ENCODE measurements at regions not wholly inside any gene's neighbourhood (a gene's known extent, or its start where the extent isn't known, plus 50 kb on each side); places are given as distances from the start of the nearest gene placed in this dataset.

GRCh38 chr20:21033817-21034216 is 72.3 kb downstream of the LINC00237 start:
- no peak for DNase-seq (ENCODE audit: low read depth)

GRCh38 chr20:21031666-21032065 is 74.5 kb downstream of the LINC00237 start:
- DNase-seq (ENCODE audit: low read depth) = no peak

- no peak for DNase-seq (ENCODE audit: low read depth)
These were observed 76.8 kb downstream of the LINC00237 start for GRCh38 chr20:21029341-21029740.

GRCh38 chr20:21028921-21029320 is 77.2 kb downstream of the LINC00237 start:
- DNase-seq (ENCODE audit: low read depth) = no peak

- DNase-seq (ENCODE audit: low read depth) = no peak
These were observed 77.7 kb downstream of the LINC00237 start for GRCh38 chr20:21028436-21028835.

GRCh38 chr20:21027569-21027968 is 78.6 kb downstream of the LINC00237 start:
- no peak for DNase-seq (ENCODE audit: low read depth)

- no peak for DNase-seq (ENCODE audit: low read depth)
These were observed 79.2 kb downstream of the LINC00237 start for GRCh38 chr20:21026951-21027350.

GRCh38 chr20:21024420-21024819 is 81.7 kb downstream of the LINC00237 start:
- no peak for DNase-seq (ENCODE audit: low read depth)

GRCh38 chr20:21022925-21023324 is 83.2 kb downstream of the LINC00237 start:
- no peak for DNase-seq (ENCODE audit: low read depth)

- DNase-seq (ENCODE audit: low read depth) = no peak
These were observed 84.7 kb downstream of the LINC00237 start for GRCh38 chr20:21021472-21021790.

GRCh38 chr20:21020659-21021471 is 85.3 kb downstream of the LINC00237 start:
- no peak for DNase-seq (ENCODE audit: low read depth)

- DNase-seq (ENCODE audit: low read depth) = no peak
These were observed 86.1 kb downstream of the LINC00237 start for GRCh38 chr20:21019814-21020658.

GRCh38 chr20:21019468-21019813 is 86.7 kb downstream of the LINC00237 start:
- DNase-seq (ENCODE audit: low read depth) = no peak

- no peak for DNase-seq (ENCODE audit: low read depth)
These were observed 87.6 kb downstream of the LINC00237 start for GRCh38 chr20:21018576-21018975.

GRCh38 chr20:21017528-21018085 is 88.6 kb downstream of the LINC00237 start:
- DNase-seq (ENCODE audit: low read depth) = no peak

GRCh38 chr20:21016751-21017150 is 89.4 kb downstream of the LINC00237 start:
- no peak for DNase-seq (ENCODE audit: low read depth)

- DNase-seq (ENCODE audit: low read depth) = no peak
These were observed 91.6 kb downstream of the LINC00237 start for GRCh38 chr20:21014528-21014927.

- DNase-seq (ENCODE audit: low read depth) = no peak
These were observed 97.2 kb downstream of the LINC00237 start for GRCh38 chr20:21008951-21009350.

- no peak for DNase-seq (ENCODE audit: low read depth)
These were observed 99.5 kb downstream of the LINC00237 start for GRCh38 chr20:21006611-21007010.

GRCh38 chr20:21004386-21005076 is 101.6 kb downstream of the LINC00237 start:
- no peak for DNase-seq (ENCODE audit: low read depth)

- DNase-seq (ENCODE audit: low read depth) = no peak
These were observed 102.3 kb downstream of the LINC00237 start for GRCh38 chr20:21003902-21004301.

GRCh38 chr20:21002486-21002885 is 103.7 kb downstream of the LINC00237 start:
- no peak for DNase-seq (ENCODE audit: low read depth)

GRCh38 chr20:20993372-20993771 is 112.8 kb downstream of the LINC00237 start:
- no peak for DNase-seq (ENCODE audit: low read depth)
